ENCODE measurements at regions not wholly inside any gene's neighbourhood (a gene's known extent, or its start where the extent isn't known, plus 50 kb on each side); places are given as distances from the start of the nearest gene placed in this dataset.

- intact Hi-C loops (cut with DNase I) = no loop called here
- H3K36me3 ChIP-seq = no peaks in the 10 kb centered on the region
These were observed 171.3 kb upstream of the AJAP1 start for GRCh38 chr1:4483021-4483625.

GRCh38 chr1:4485398-4485797, 169.0 kb upstream of the AJAP1 start:
- H3K9me3 ChIP-seq = no peaks in the 10 kb centered on the region
- no peak for DNase-seq
- no peak overlapping the region for H3K27ac ChIP-seq
- intact Hi-C loops (cut with DNase I) = no loop called here
- H3K36me3 ChIP-seq = no peaks in the 10 kb centered on the region
- no peak overlapping the region for H3K4me3 ChIP-seq
- ATAC-seq = no peak
- H3K27me3 ChIP-seq (ENCODE audit: low read depth) = no peaks in the 10 kb centered on the region
- H3K4me1 ChIP-seq = no peaks in the 10 kb centered on the region
- TF ChIP-seq, protein P1, sequence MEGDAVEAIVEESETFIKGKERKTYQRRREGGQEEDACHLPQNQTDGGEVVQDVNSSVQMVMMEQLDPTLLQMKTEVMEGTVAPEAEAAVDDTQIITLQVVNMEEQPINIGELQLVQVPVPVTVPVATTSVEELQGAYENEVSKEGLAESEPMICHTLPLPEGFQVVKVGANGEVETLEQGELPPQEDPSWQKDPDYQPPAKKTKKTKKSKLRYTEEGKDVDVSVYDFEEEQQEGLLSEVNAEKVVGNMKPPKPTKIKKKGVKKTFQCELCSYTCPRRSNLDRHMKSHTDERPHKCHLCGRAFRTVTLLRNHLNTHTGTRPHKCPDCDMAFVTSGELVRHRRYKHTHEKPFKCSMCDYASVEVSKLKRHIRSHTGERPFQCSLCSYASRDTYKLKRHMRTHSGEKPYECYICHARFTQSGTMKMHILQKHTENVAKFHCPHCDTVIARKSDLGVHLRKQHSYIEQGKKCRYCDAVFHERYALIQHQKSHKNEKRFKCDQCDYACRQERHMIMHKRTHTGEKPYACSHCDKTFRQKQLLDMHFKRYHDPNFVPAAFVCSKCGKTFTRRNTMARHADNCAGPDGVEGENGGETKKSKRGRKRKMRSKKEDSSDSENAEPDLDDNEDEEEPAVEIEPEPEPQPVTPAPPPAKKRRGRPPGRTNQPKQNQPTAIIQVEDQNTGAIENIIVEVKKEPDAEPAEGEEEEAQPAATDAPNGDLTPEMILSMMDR (IDR thresholded peaks at IDR 0.05) = no peak

More at GRCh38 chr1:4483021-4483625, 171.3 kb upstream of the AJAP1 start:
- no peak overlapping the region for H3K4me3 ChIP-seq
- no peak overlapping the region for H3K27ac ChIP-seq
- DNase-seq = no peak
- H3K27me3 ChIP-seq (ENCODE audit: low read depth) = no peaks in the 10 kb centered on the region
- H3K9me3 ChIP-seq = no peaks in the 10 kb centered on the region
- TF ChIP-seq, protein P1 (IDR thresholded peaks at IDR 0.05) = no peak
- H3K4me1 ChIP-seq = no peaks in the 10 kb centered on the region
- ATAC-seq = no peak

DNA sequence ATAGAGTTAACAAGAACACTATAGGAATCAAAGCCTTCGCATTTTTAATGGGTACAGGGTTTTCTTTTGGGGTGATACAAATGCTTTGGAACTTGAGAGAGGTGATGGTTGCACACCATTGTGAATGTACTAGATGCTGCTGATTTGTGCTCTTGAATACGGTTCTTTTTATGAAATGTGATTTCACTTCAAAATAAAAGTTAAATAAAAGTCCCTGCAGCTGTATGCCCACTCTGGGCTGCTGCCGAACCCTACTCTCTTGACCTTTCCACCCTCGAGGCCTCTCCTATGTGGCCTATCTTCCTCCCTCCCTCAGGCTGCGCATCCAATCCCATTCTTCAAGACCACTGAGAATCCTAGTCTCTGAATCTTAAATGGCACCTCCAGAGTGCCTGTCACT, 168.5 kb upstream of the AJAP1 start:
- TF ChIP-seq, protein P1 (IDR thresholded peaks at IDR 0.05) = no peak
- Histone ChIP-seq H3K9me3 (no peaks in the 10 kb centered on the region), H3K36me3 (no peaks in the 10 kb centered on the region), H3K4me1 (no peaks in the 10 kb centered on the region), H3K27me3 (ENCODE audit: low read depth) (peaks cover under 1% of the 10 kb centered on the region), H3K4me3 (no peak overlapping the region), H3K27ac (no peak overlapping the region)
- intact Hi-C loops (cut with DNase I) = no loop called here
- no peak for ATAC-seq
- DNase-seq = no peak

DNA sequence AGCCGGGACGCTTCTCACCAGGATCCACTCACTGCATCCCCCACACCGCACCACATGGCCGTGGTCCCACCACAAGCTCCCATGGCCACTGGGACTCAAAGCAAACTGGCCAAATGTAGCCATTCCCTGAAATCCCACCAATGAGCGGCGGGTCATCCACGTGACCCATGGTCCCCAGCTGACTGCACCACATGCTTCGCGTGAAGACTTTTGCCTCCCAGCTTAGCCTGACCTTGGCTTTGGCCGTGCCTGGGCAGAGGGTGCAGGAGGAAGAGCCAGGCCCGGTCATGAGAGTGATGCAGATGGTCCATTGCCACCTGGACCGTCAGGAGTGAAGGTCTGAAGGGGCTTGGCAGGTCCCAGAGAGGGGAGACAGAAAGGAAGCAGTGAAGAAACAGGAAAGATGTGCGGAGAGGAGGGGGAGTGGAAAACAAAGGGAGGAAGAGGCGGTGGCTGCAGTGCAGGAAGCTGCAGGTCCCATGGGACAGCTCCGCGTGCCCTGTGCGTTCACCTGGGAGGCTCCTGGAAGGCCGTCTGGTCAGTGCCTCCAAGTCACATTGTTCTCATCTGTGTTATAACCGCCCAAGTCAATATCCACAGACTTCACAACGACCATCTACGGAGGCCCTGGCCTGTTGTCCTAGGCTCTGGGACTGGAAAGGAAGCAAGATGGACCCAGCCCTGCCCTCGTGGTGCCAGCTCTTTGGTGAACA, 167.8 kb upstream of the AJAP1 start:
- H3K9me3 ChIP-seq = no peaks in the 10 kb centered on the region
- no peak overlapping the region for H3K27ac ChIP-seq
- H3K36me3 ChIP-seq = no peaks in the 10 kb centered on the region
- H3K4me1 ChIP-seq = no peaks in the 10 kb centered on the region
- ATAC-seq (no peak), DNase-seq (no peak)
- intact Hi-C loops (cut with DNase I) = no loop called here
- H3K27me3 ChIP-seq (ENCODE audit: low read depth) = peaks cover 8% of the 10 kb centered on the region
- TF ChIP-seq, protein P1 (IDR thresholded peaks at IDR 0.05) = no peak
- H3K4me3 ChIP-seq = no peak overlapping the region

GRCh38 chr1:4488018-4488417, 166.4 kb upstream of the AJAP1 start:
- Histone ChIP-seq H3K4me3 (no peak overlapping the region), H3K36me3 (no peaks in the 10 kb centered on the region), H3K27ac (no peak overlapping the region), H3K27me3 (ENCODE audit: low read depth) (peaks cover 10% of the 10 kb centered on the region), H3K9me3 (no peaks in the 10 kb centered on the region), H3K4me1 (no peaks in the 10 kb centered on the region)
- DNase-seq (no peak), ATAC-seq (no peak)
- intact Hi-C loops (cut with DNase I) = no loop called here
- TF ChIP-seq, protein P1 (IDR thresholded peaks at IDR 0.05) = no peak

Data from lower lobe of right lung (tissue), 2 donors.